Left renal cortex interstitium (tissue), 4 donors: ENCODE measurements at regions not wholly inside any gene's neighbourhood (a gene's known extent, or its start where the extent isn't known, plus 50 kb on each side); places are given as distances from the start of the nearest gene placed in this dataset.
"Not testable (repeated sequence)": the region's sequence is repeated elsewhere in the genome, so short reads cannot be mapped to it uniquely, and the experiment has no call there.

Experiments
- DNase-seq, 4 donors: peaks; one replicate each; pipeline ENCODE4 v3.0.0-alpha.2; 2013; ENCODE audit warnings: low read depth in 4 of 4, low spot score in 2 of 4, missing footprints in 1 of 4

DNA sequence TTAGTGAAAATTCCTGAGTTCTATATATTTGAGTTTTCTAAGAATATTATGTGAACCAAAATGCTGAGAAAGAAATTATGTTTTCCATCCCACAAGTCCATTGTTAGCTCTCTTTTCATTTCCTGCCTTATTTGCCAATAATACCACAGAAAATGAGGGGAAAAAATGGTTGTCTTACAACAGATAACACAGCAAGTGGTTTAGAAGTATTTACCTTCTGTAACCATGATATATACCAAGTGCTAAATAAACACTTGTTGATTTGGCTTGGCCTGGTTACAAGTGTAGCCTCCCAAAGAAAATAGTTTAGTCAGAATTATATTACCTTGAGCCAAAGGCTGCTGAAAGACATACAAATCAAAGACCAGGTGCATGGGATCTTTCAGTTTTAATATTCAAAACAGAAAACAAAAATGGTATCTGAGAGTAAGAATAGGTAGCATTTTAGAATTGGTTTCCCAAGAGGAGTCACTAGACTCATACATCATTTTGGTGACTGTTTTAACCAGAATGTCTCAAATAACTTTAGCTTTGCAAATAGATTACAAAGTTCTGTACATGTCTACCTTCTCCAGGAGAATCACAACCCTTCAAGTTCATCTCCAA lies 439.8 kb upstream of the DYNLRB2 start:
- no peak for DNase-seq

DNA sequence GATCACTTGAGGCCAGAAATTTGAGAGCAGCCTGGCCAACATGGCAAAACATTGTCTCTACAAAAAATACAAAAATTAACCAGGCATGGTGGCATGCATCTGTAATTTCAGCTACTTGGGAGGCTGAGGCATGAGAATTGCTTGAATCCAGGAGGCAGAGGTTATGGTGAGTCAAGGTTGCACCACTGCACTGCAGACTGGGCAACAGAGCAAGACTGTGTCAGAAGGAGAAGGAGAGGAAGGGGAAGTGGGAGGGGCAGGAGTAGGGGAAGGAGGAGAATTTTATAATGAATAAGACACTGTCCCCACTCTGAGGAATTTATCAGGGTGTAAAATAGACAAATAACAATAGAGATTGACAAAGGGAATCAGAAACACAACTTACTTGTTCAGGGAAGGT lies 440.6 kb upstream of the DYNLRB2 start:
- DNase-seq, result no peak

DNA sequence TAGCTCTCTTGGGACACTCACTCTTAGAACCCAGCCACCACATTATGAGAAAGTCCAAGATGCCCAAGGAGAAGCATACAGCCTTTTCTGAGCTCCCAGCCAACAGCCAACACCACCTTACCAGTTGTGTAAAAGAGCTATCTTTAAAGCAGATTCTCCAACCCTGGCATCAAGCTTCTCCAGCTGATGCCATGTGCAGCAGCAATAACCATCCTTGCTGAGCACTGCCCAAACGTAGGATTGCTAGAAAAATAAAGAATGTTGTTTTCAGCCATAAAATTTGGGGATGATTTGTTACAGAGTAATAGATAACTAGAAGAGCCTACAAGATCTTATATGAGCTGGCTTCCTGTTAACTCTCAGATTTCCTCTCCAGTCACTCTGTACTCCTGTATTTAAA lies 443.7 kb upstream of the DYNLRB2 start:
- no peak for DNase-seq

DNA sequence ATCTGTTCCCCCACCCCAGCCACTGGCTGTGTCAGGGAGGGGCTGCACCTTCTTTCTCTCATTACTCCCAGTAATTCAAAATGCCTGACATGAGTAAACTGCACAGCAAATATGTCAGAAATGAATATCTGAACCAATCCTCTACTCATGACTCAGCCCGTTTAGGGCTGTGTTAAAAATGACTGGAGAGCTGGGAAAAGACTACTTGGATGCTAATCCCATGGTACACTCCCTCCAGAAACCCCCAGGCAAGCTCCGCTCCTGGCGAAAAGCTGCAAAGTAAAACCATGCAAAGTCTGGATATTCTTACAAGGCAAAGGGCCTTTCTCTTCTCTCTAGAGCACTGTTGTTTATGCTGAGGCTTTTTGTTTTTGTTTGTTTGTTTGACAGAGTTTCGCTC lies 448.1 kb upstream of the DYNLRB2 start:
- no peak for DNase-seq

DNA sequence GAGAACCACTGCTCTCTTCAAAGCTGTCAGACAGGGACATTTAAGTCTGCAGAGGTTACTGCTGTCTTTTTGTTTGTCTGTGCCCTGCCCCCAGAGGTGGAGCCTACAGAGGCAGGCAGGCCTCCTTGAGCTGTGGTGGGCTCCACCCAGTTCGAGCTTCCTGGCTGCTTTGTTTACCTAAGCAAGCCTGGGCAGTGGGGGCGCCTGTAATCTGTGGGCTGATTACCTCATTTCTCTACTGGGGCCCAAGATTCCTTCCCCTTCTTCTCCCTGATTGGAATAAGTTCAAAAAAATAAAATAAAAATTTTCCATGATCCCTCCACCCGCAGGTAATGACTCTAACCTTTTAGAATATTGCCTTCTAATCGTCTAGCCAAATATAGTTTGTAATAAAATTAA lies 449.3 kb upstream of the DYNLRB2 start:
- DNase-seq, result not testable (repeated sequence)

DNA sequence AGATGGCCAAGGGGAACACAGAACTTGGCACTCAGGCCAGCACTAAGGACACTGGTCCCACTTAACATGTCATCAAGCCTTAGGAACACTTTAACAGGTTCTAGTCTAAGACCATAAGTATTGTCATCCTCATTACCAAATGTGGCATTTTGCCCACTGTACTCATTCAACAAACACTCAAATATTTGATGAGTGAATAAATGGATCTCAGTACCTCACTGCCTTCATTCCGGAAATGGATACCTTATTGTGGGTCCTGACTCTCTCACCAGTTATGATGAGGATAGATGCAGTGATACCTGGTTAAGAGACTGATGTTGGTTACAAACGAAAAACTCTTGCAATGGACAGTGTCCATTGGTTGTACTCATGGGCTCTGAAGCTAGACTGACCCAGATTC lies 455.2 kb upstream of the DYNLRB2 start:
- no peak for DNase-seq

DNA sequence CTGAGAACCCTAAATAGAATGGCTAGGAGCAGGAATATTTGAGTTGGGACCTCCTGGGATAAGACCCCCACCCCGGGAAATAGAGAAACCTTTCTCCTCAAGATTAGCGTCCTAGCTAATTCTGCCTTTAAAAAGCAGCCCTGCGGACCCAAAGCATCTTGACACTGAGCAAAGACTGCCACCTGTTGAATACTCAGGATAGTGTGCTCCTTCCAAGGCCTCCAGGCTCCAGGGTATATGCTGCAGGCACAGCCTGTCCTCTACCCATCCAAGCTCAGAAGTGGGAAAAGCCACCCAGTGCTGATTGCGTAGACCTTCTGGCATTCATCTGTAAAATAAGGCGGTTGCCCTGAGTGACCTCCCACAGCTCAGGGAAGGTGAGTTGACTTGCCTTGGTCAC lies 456.2 kb upstream of the DYNLRB2 start:
- peak; percentile 22 to 56 (median 34) for DNase-seq

DNA sequence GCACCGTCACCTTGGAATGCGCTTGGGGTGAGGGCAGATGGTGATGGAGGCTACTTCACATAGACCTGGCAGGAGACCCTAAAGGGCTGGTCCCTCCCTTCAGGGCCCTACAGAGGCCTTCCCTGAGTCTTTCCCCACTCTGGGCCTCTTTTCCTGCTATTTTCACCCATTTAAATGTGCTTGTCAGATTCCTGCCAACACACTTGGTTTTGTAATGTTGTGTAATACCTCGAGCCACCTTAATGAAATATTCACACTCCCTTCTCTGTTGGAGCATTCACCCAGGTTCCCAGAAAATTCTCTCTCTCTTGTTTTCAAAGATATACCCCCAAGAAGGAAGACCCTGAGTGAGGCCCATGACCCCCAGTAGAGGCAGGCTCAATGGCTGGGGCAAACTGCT lies 456.6 kb upstream of the DYNLRB2 start:
- DNase-seq, result no peak

DNA sequence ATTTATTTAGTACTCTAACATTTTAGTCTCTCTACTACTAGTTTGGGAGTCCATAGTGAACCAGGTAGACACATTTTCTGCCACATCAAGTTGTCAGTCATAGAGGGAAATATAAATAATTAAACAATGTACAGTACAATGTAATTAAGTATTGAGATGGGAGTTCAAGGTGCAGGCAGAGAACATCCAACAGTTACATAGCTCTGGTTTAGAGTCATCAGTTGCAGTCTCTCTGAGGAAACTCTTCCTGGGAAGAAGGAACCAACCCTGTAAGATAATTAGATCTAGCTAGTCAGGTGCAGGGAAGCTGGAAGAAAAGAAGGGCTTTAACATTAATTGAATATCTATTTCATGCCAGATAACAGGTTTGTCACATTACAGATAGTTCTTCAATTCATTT lies 457.9 kb upstream of the DYNLRB2 start:
- DNase-seq, result no peak

DNA sequence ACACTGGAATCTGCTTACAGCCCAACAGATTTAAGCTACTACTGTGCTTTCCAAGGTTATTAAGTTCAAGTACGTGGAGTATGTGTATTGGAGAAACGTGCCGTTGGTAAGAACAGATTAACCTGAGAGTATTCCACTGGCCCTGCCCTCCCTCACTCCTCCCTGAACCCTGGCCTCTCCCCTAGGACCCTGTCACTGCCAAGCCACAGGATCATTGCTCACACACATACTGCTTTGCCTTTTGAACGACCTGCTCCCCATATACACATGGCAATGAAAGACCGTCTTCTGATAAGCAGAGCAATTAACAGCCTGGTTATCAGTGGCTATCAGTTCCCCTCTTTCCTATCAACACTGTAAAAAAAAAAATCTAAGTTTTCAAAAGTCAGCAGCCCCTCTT lies 458.9 kb upstream of the DYNLRB2 start:
- no peak for DNase-seq

DNA sequence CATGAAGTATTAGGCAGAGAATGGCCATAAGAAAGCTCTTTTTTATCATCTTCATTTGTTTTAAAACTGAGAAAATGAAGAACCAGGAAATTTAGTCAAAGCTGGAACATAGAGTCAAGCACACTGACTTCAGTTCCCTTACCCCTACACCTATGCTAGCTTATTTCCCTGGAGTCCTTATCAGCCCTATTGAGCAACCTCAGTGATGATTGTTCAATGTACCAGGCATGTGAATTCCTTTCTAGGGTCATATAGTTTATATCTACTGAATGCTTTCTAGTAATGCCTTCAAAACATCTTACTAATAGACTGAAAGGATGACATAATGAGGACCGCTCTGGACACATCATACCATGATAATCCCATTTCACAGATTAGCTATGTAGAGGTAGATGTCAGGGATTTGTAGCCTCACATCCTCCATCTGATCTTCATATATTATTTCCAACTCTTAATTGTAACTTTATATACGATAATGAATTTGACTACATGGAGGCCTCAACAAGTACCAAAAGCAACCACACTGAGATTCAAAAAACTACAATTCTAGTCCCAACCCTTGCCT lies 460.4 kb upstream of the DYNLRB2 start:
- DNase-seq, result no peak

DNA sequence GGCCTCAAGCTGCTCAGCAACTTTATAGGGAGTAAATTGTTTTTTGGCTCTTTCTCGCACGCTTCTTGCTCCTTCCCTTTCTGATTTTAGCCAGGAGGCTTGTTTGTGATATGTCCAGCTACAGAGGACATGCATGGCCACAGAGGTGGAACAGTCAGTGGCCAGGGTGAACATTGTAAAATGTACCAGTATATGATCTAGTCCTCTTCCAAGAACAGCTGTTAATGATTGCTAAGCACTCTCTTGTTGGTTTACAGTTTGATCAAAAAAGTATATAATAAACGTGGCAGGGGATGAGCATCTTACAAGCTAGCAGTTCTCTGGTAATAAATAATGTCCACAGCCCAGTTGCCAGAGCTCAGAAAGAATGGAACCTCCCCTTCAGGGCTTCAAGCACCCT lies 461.7 kb upstream of the DYNLRB2 start:
- DNase-seq, result no peak

DNA sequence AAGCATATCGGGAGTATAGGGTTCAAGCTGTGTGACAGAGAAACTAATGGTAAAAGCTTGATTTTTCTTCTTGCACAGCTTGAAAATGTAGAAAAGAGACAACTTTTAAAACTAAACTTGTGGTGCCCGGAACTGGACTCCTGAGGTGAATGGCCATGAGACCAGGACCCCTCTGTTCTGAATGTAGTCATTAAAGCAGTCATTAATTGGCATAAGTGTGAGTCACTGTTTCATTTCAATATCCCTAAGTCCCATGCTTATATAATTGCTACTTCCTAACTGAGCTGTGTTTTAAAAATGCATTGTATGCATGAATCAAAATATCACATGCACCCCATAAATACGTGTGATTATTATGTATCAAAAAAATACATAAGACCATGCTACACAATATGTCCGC lies 463.1 kb upstream of the DYNLRB2 start:
- no peak for DNase-seq

DNA sequence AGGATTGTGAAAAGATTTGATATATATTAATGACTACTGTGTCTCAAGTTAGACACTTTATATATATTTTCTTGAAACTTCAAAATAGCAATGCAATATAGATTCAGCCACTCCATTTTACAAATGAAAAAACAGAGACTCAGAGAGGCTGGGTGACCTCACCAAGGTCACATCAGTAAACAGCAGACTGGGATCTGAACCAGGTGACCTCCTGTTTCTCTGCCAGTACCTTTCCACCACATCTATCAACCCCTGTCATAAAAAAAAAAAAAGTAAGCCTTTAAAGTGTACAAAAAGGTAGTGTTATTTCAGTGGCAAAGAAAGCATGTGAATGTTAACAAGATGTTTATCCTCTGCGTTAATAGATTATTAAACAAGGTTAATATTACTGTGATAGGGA lies 466.5 kb upstream of the DYNLRB2 start:
- DNase-seq, result no peak

DNA sequence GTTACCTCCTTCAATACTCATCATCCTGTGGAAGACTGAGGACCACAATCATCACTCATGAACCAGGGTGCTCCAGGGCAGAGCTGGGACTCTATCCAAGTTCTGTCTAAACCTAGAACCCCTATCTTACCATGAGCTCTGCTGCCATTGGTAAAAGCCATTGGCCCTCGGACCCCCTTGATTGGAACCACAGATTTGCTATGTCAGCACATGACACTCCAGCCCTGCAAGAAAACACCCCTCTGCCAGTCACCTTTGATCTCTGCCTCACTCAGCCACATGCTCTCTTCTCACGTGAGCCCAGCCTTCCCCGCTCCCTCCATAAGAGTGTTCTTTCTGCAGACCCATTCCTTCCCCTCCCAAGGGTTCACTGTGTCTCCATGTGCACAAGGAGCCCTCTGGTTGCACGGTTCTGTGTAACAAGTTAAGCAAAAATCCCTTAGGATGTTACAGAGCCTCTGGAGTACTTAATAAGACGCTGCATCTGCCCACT lies 468.8 kb upstream of the DYNLRB2 start:
- no peak for DNase-seq

DNA sequence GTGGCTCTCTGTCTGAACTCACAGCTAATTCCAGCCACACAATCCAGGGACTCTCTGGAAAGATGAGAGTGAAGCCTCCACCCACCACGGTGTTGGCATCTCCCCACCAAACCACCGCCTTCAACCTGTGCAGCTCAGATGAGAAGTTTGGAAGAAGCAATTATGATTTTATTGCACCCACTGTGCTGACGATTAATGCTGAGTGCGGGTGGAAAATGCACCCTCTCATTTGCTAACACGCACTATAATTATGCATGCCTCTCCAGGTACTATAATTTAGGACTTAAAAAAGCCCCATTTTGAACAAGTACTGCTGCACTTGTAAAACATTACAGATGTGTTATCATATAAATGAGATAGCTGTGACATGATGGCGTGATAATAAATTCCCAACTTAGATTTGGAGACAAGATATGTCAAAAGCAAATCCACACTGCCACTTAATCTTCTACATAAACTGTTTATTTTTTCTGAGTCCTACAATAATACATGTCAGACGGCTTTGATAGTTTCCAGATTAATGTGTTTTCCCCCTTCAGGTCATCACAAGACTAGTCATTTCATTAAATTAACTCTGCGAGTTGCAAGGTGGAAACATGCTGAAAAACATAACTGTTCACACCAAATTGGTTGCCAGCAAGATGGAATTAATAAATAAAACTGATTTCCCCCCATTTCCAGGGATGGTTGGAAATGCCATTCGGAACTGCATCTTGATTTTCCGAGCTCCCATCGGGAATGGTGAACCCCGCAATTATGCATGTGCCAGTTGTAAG lies 466.5 kb upstream of the MAF start:
- DNase-seq, result no peak

DNA sequence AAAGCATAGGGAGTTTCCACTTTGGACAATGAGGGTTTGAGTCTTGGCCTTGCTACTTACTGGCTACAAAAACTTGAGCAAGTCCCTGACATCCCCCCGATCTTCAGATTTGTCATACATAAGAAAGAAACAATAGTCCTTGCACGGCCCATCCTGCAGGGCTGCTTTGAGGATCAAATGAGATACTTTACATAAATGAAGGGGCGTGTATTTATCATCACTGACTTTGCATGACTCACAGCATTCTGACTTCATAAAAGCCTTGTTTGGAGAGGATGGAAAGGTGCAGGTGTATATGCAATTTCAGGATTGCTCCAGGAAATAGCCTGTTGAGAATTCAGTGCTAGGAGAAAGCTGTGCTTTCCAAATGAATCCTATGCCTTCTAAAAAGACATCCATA lies 465.0 kb upstream of the MAF start:
- no peak for DNase-seq

DNA sequence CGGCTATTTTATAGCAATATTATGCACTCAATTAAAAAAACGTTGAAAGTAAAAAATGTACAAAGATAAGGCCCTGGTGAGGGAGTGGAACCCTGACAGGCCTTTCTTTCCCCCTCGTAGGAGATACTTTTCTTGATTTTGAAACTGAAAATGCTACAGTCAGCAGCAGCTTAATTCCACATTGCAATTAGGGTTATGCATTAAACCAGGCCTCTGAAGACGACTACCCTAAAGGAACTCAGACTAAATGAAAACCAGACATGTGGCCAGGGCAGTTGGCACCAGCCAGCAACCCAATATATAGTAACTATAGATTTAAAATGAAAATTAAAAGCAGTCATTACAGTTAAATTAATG lies 463.2 kb upstream of the MAF start:
- DNase-seq, result no peak

DNA sequence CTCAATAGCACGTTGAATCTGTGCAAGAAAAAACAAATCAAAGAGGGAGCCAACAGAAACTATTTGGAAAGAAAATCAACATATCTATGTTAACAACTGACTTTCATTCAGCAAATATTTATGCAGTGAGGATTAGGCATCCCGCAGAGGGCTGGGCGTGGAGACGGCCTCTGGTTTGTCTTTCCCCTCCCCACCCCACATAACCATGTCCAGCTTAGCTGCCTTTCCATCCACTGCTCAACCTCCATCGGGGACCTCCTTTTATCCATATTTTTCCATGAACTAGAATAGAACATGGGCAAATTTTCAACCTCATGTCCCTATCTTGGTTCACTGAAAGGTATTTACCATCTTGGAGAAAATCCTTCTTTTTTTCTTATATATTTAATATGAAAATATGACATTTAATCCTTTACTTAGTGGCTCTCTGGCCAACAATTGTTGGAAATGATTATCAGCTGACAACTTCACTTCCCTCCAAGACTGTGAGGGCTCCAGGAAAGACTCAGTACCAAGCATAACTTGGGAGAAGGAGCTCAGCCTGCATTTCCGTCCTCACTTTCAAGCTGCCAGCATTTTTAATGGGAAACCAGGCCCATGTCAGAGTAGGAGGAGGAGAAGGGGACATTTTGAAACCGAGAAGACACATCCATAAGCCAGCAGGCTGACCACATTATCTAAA lies 462.6 kb upstream of the MAF start:
- no peak for DNase-seq

DNA sequence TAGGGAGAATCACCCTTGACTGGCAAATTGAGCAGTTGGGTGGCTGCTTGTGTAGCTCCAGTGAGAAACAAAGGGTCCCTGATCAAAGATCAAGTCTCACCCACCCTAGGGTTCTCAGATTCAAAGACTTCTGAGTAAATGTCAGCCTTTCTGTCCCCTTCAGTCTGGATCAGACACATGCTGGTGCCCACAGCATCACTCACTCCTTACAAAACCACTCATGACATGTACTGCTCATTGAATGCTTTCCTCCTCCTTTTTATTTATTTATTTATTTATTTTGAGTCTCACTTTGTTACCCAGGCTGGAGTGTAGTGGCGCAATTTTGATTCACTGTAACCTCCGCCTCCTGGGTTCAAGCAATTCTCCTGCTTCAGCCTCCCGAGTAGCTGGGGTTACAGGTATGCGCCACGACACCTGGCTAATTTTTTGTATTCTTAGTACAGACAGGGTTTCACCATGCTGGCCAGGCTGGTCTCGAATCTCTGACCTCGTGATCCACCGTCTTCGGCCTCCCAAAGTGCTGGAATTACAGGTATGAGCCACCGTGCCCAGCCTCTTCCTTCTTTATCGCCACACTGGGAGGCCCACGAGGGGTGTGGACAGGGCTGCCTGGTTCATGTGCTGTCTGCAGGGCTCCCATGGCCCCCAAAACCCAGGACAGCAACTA lies 462.0 kb upstream of the MAF start:
- DNase-seq, result no peak

DNA sequence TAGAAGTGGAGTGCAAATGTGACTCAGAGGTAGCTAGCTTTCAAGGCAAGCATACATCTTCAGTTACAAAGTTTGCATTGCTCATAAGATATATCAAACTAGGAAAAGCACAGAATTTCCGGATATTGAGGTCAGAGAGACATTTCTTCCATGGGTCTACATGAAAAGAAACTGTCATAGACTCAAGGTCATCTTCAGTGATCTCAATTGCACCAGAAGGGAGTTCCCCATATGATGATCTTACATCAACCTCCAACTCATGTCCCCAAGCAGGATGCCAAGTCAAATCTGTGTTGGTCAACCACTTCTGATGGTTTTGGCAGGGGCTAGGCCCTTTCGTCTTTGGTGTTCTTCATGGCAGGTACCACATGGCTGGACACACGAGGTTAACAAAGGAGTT lies 459.9 kb upstream of the MAF start:
- DNase-seq, result no peak
